ENCODE measurements at regions not wholly inside any gene's neighbourhood (a gene's known extent, or its start where the extent isn't known, plus 50 kb on each side); places are given as distances from the start of the nearest gene placed in this dataset.

- TF ChIP-seq, protein P1, sequence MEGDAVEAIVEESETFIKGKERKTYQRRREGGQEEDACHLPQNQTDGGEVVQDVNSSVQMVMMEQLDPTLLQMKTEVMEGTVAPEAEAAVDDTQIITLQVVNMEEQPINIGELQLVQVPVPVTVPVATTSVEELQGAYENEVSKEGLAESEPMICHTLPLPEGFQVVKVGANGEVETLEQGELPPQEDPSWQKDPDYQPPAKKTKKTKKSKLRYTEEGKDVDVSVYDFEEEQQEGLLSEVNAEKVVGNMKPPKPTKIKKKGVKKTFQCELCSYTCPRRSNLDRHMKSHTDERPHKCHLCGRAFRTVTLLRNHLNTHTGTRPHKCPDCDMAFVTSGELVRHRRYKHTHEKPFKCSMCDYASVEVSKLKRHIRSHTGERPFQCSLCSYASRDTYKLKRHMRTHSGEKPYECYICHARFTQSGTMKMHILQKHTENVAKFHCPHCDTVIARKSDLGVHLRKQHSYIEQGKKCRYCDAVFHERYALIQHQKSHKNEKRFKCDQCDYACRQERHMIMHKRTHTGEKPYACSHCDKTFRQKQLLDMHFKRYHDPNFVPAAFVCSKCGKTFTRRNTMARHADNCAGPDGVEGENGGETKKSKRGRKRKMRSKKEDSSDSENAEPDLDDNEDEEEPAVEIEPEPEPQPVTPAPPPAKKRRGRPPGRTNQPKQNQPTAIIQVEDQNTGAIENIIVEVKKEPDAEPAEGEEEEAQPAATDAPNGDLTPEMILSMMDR (IDR thresholded peaks at IDR 0.05), result no peak
- TF ChIP-seq POLR2A (IDR thresholded peaks at IDR 0.05), result no peak
Measured at GRCh38 chr7:106370542-106370941, 85.8 kb upstream of the NAMPT start.

Data from sigmoid colon (tissue), 3 donors.